Smooth muscle cell (in vitro differentiated cells): ENCODE measurements at regions not wholly inside any gene's neighbourhood (a gene's known extent, or its start where the extent isn't known, plus 50 kb on each side); places are given as distances from the start of the nearest gene placed in this dataset.

ENCODE experiments used
- DNase-seq: peaks from one replicate; lab custom pipeline; 2025; ENCODE audit not compliant: unreplicated experiment; lab: John Stamatoyannopoulos, UW
- H2AFZ ChIP-seq: fragments of 200-600 bp; sonication (generic); 2 replicates; pipeline ENCODE4 v1.6.0; 2016; ENCODE audit warnings: antibody characterized with exemption, low read depth, mild to moderate bottlenecking
- H3F3A ChIP-seq: fragments of 200-600 bp; sonication (generic); 2 replicates; pipeline ENCODE4 v1.6.0; 2017; ENCODE audit warnings: antibody characterized with exemption, low read depth
- H3K27ac ChIP-seq: fragments of 200-600 bp; sonication (generic); 2 replicates; pipeline ENCODE4 v1.5.1; 2016; ENCODE audit warnings: low read depth, mild to moderate bottlenecking
- H3K27me3 ChIP-seq: fragments of 200-600 bp; sonication (generic); 2 replicates; pipeline ENCODE4 v1.6.1; 2016; ENCODE audit warnings: low read depth, mild to moderate bottlenecking
- H3K36me3 ChIP-seq: fragments of 200-600 bp; sonication (generic); 2 replicates; pipeline ENCODE4 v1.5.1; 2016; ENCODE audit warnings: low read depth
- H3K4me1 ChIP-seq: fragments of 200-600 bp; sonication (generic); 2 replicates; pipeline ENCODE4 v1.5.1; 2016; ENCODE audit warnings: low read depth
- H3K4me2 ChIP-seq: fragments of 200-600 bp; sonication (generic); 2 replicates; pipeline ENCODE4 v1.6.0; 2016; ENCODE audit warnings: mild to moderate bottlenecking
- H3K4me3 ChIP-seq: fragments of 200-600 bp; sonication (generic); 2 replicates; pipeline ENCODE4 v1.5.1; 2016; ENCODE audit warnings: mild to moderate bottlenecking
- H3K79me2 ChIP-seq: fragments of 200-600 bp; sonication (generic); 2 replicates; pipeline ENCODE4 v1.6.0; 2016; ENCODE audit warnings: low read depth, mild to moderate bottlenecking
- H3K9ac ChIP-seq: fragments of 200-600 bp; sonication (generic); 2 replicates; pipeline ENCODE4 v1.6.0; 2016; ENCODE audit warnings: low read depth
- H3K9me3 ChIP-seq: fragments of 200-600 bp; sonication (generic); replicated peaks from 2 replicates; pipeline ENCODE4 v1.5.1; 2016; ENCODE audit warnings: low read depth
- H4K20me1 ChIP-seq: fragments of 200-600 bp; sonication (generic); 2 replicates; pipeline ENCODE4 v1.6.0; 2016; ENCODE audit warnings: low read depth
- CTCF ChIP-seq: fragments of 200-600 bp; sonication (generic); IDR thresholded peaks from 2 replicates; pipeline ENCODE4 v1.5.1; 2017; ENCODE audit warnings: borderline replicate concordance, mild to moderate bottlenecking, antibody characterized with exemption; ENCODE audit not compliant: insufficient read depth, poor library complexity, severe bottlenecking
- WGBS: methylation state at CpG from one replicate; pipeline ENCODE4 v1.1.7; 2016; ENCODE audit warnings: low lambda C conversion rate; 5-methylcytosine and 5-hydroxymethylcytosine counted together

- WGBS, result 72% methylated on average over 1 of the region's 1 CpG
- H3K4me2 ChIP-seq, result no peak overlapping the region
- H4K20me1 ChIP-seq, result no peaks in the 10 kb centered on the region
- no peaks in the 10 kb centered on the region for H3K9me3 ChIP-seq
- no peaks in the 10 kb centered on the region for H3K36me3 ChIP-seq
- no peak for TF ChIP-seq CTCF
- H3K79me2 ChIP-seq, result no peaks in the 10 kb centered on the region
- H3K27ac ChIP-seq, result no peak overlapping the region
- no peak for DNase-seq
- H2AFZ ChIP-seq, result no peak overlapping the region
- H3K4me3 ChIP-seq, result no peak overlapping the region
- no peak overlapping the region for H3K9ac ChIP-seq
- H3K27me3 ChIP-seq, result no peaks in the 10 kb centered on the region
- H3K4me1 ChIP-seq, result peaks cover 23% of the 10 kb centered on the region
- H3F3A ChIP-seq, result peaks cover 16% of the 10 kb centered on the region
Measured at GRCh38 chr9:91122755-91123154, 239.0 kb downstream of the AUH start.

GRCh38 chr9:91126761-91127445, 234.8 kb downstream of the AUH start:
- Histone ChIP-seq H3K4me1 (peaks cover 8% of the 10 kb centered on the region), H4K20me1 (no peaks in the 10 kb centered on the region), H3K4me3 (no peak overlapping the region), H3K9ac (no peak overlapping the region), H3K27ac (no peak overlapping the region), H3F3A (no peaks in the 10 kb centered on the region), H3K4me2 (no peak overlapping the region), H2AFZ (no peak overlapping the region), H3K9me3 (no peaks in the 10 kb centered on the region), H3K27me3 (no peaks in the 10 kb centered on the region), H3K36me3 (no peaks in the 10 kb centered on the region), H3K79me2 (no peaks in the 10 kb centered on the region)
- TF ChIP-seq CTCF, result no peak
- 92% methylated on average over 10 of the region's 10 CpGs for WGBS
- no peak for DNase-seq

DNA sequence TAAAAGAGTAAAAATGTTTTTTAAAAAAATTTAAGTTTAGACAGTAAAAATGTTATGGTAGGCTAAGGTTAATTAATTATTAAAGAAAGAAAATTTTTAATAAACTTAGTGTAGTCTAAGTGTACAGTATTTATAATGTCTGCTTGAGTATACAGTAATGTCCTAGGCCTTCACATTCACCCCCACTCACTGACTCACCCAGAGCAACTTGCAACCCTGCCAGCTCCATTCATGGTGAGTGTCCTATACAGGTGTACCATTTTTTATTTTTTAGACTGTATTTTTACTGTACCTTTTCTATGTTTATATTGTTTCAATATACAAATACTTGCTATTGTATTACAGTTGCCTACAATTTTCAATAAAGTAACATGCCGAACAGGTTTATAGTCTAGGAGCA, 234.1 kb downstream of the AUH start:
- no peaks in the 10 kb centered on the region for H4K20me1 ChIP-seq

More for the DNA sequence above, 234.1 kb downstream of the AUH start:
- Histone ChIP-seq H3K27ac (no peak overlapping the region), H2AFZ (no peak overlapping the region), H3K4me1 (peaks cover 9% of the 10 kb centered on the region), H3K9me3 (no peaks in the 10 kb centered on the region), H3K36me3 (no peaks in the 10 kb centered on the region), H3K9ac (no peak overlapping the region), H3K4me3 (no peak overlapping the region), H3K4me2 (no peak overlapping the region), H3F3A (no peaks in the 10 kb centered on the region), H3K27me3 (no peaks in the 10 kb centered on the region), H3K79me2 (no peaks in the 10 kb centered on the region)
- TF ChIP-seq CTCF, result no peak
- DNase-seq, result no peak
- 90% methylated on average over 1 of the region's 1 CpG for WGBS
